B cell (primary cell): ENCODE measurements at regions not wholly inside any gene's neighbourhood (a gene's known extent, or its start where the extent isn't known, plus 50 kb on each side); places are given as distances from the start of the nearest gene placed in this dataset.

Source experiments
- ATAC-seq: fragments of 200-7000 bp; cut with Tn5 transposase; one replicate; pipeline ENCODE4 v1.10.0; 2021; ENCODE audit warnings: low read depth, mild to moderate bottlenecking, moderate number of reproducible peaks, moderate library complexity
- CTCF ChIA-PET: fragments of 350-600 bp; sonication (Branson Sonifier 250); formaldehyde crosslinking; loops from one replicate; lab custom pipeline; 2021; ENCODE audit warnings: antibody characterized with exemption, inconsistent platforms; lab: Charles Lee
- POLR2A ChIA-PET: fragments of 350-600 bp; sonication (Branson Sonifier 250); formaldehyde crosslinking; loops from one replicate; lab custom pipeline; 2021; ENCODE audit warnings: antibody characterized with exemption; lab: Charles Lee
- DNase-seq: peaks from one replicate; pipeline ENCODE4 v3.0.0; 2013
- H2AFZ ChIP-seq: 2 replicates; pipeline ENCODE4 v1.6.1; 2012; ENCODE audit warnings: mild to moderate bottlenecking, low read depth, low read length; ENCODE audit not compliant: insufficient read depth, poor library complexity, severe bottlenecking
- H3K27ac ChIP-seq, 2 donors: 1 replicate in 1 of 2; 2 replicates in 1 of 2; pipeline ENCODE4 v1.5.1; 2012 to 2013; ENCODE audit warnings: low read length in 2 of 2, mild to moderate bottlenecking in 2 of 2, moderate library complexity in 1 of 2
- H3K27me3 ChIP-seq, 4 experiments: fragments of 200-600 bp in 1 of 4; sonication (generic) in 1 of 4; replicated peaks in 1 of 4; 1 replicate in 2 of 4; 2 replicates in 2 of 4; pipeline versions ENCODE4 v1.6.1 to v1.7.0; 2013 to 2016; ENCODE audit warnings: low read length in 3 of 4, mild to moderate bottlenecking in 2 of 4, mixed read lengths in 1 of 4, moderate library complexity in 1 of 4; ENCODE audit not compliant: insufficient read depth in 4 of 4, control insufficient read depth in 3 of 4; ENCODE audit errors: control extremely low read depth in 1 of 4
- H3K36me3 ChIP-seq, 2 experiments: replicated peaks in 1 of 2; 1 replicate in 1 of 2; 2 replicates in 1 of 2; pipeline versions ENCODE4 v1.6.1 to v1.7.1; 2013; ENCODE audit warnings: low read length in 1 of 2; ENCODE audit not compliant: insufficient read depth in 2 of 2, control insufficient read depth in 1 of 2; ENCODE audit errors: control extremely low read depth in 1 of 2, extremely low read depth in 1 of 2
- H3K4me1 ChIP-seq, 2 donors: fragments of 200-600 bp in 1 of 2; sonication (generic) in 1 of 2; 1 replicate in 1 of 2; 2 replicates in 1 of 2; pipeline versions ENCODE4 v1.5.1 to v1.6.1; 2013 to 2017; ENCODE audit warnings: low read length in 2 of 2; ENCODE audit not compliant: control insufficient read depth in 2 of 2, insufficient read depth in 2 of 2
- H3K4me2 ChIP-seq: replicated peaks from 2 replicates; pipeline ENCODE3; 2012; ENCODE audit warnings: mild to moderate bottlenecking, low read depth, low read length; ENCODE audit not compliant: poor library complexity, severe bottlenecking
- H3K4me3 ChIP-seq, 5 experiments: fragments of 200-600 bp in 1 of 5; sonication (generic) in 1 of 5; 1 replicate in 3 of 5; 2 replicates in 2 of 5; pipeline versions ENCODE4 v1.5.1 to v1.7.0; 2011 to 2016; ENCODE audit warnings: low read length in 4 of 5, mild to moderate bottlenecking in 4 of 5, low read depth in 2 of 5, control low read depth in 1 of 5, moderate library complexity in 1 of 5; ENCODE audit not compliant: insufficient read depth in 1 of 5; ENCODE audit errors: control extremely low read depth in 1 of 5, extremely low read depth in 1 of 5
- H3K79me2 ChIP-seq: fragments of 200-600 bp; sonication (generic); one replicate; pipeline ENCODE4 v1.6.0; 2016; ENCODE audit warnings: low read length; ENCODE audit not compliant: control insufficient read depth, insufficient read depth
- H3K9ac ChIP-seq: fragments of 200-600 bp; sonication (generic); 2 replicates; pipeline ENCODE4 v1.6.1; 2017; ENCODE audit warnings: mild to moderate bottlenecking, low read length, moderate library complexity
- H3K9me3 ChIP-seq, 3 donors: one replicate each; pipeline versions ENCODE4 v1.6.1 to v1.7.1; 2013; ENCODE audit warnings: low read length in 2 of 3; ENCODE audit not compliant: control insufficient read depth in 2 of 3, insufficient read depth in 1 of 3; ENCODE audit errors: control extremely low read depth in 1 of 3
- H4K20me1 ChIP-seq: 2 replicates; pipeline ENCODE4 v1.6.0; 2012; ENCODE audit warnings: mild to moderate bottlenecking, low read length; ENCODE audit not compliant: insufficient read depth, control insufficient read depth, poor library complexity, severe bottlenecking
- H3K27ac Mint-ChIP-seq: one replicate; pipeline ENCODE4 v1.8.0; 2021; ENCODE audit warnings: mixed read lengths
- H3K27me3 Mint-ChIP-seq: one replicate; pipeline ENCODE4 v1.8.0; 2021; ENCODE audit warnings: mixed read lengths
- H3K4me1 Mint-ChIP-seq: one replicate; pipeline ENCODE4 v1.8.0; 2021; ENCODE audit warnings: mixed read lengths
- H3K4me3 Mint-ChIP-seq: one replicate; pipeline ENCODE4 v1.8.0; 2021; ENCODE audit warnings: mixed read lengths
- H3K9me3 Mint-ChIP-seq: one replicate; pipeline ENCODE4 v1.8.0; 2022; ENCODE audit warnings: mixed read lengths; ENCODE audit not compliant: insufficient read depth
- EZH2 ChIP-seq: IDR thresholded peaks from 2 replicates; pipeline ENCODE4 v1.6.1; 2012; ENCODE audit warnings: borderline replicate concordance, low read depth, mild to moderate bottlenecking, moderate library complexity, low read length; ENCODE audit not compliant: insufficient read depth, poor library complexity, severe bottlenecking
- WGBS: methylation state at CpG from one replicate; pipeline ENCODE4 v1.1.5; 2013; ENCODE audit warnings: missing lambda C conversion rate; ENCODE audit not compliant: insufficient coverage; 5-methylcytosine and 5-hydroxymethylcytosine counted together
- intact Hi-C: fragments of 100-400 bp; cut with micrococcal nuclease; formaldehyde crosslinking; loops from one replicate; pipeline ENCODE4 v1.10.0; 2022
- TF ChIP-seq, protein P1 (sequence below): fragments of 200-600 bp; IDR thresholded peaks from one replicate; pipeline ENCODE4 v1.8.0; 2022; ENCODE audit warnings: antibody characterized with exemption, mild to moderate bottlenecking

- intact Hi-C loops: no loop called here
- no peak overlapping the region for H3K4me3 Mint-ChIP-seq
- no peak overlapping the region for H3K9ac ChIP-seq
- no peaks in the 10 kb centered on the region for H3K9me3 ChIP-seq
- H2AFZ ChIP-seq: no peak overlapping the region
- no peaks in the 10 kb centered on the region for H3K36me3 ChIP-seq
- H3K27me3 ChIP-seq: no peaks in the 10 kb centered on the region
- TF ChIP-seq EZH2: no peak
- TF ChIP-seq, protein P1, sequence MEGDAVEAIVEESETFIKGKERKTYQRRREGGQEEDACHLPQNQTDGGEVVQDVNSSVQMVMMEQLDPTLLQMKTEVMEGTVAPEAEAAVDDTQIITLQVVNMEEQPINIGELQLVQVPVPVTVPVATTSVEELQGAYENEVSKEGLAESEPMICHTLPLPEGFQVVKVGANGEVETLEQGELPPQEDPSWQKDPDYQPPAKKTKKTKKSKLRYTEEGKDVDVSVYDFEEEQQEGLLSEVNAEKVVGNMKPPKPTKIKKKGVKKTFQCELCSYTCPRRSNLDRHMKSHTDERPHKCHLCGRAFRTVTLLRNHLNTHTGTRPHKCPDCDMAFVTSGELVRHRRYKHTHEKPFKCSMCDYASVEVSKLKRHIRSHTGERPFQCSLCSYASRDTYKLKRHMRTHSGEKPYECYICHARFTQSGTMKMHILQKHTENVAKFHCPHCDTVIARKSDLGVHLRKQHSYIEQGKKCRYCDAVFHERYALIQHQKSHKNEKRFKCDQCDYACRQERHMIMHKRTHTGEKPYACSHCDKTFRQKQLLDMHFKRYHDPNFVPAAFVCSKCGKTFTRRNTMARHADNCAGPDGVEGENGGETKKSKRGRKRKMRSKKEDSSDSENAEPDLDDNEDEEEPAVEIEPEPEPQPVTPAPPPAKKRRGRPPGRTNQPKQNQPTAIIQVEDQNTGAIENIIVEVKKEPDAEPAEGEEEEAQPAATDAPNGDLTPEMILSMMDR: no peak
- no peaks in the 10 kb centered on the region for H3K4me1 ChIP-seq
- ChIA-PET POLR2A (no interaction called here), CTCF (no interaction called here)
- no peak for DNase-seq
- no peaks in the 10 kb centered on the region for H4K20me1 ChIP-seq
- H3K27ac ChIP-seq: no peak overlapping the region
- H3K4me3 ChIP-seq: no peak overlapping the region
- H3K27ac Mint-ChIP-seq: no peak overlapping the region
- H3K4me1 Mint-ChIP-seq: no peaks in the 10 kb centered on the region
- H3K4me2 ChIP-seq: no peak overlapping the region
- WGBS: no CpG with 5 or more reads among the region's 1 CpG
- no peaks in the 10 kb centered on the region for H3K79me2 ChIP-seq
- H3K27me3 Mint-ChIP-seq: no peaks in the 10 kb centered on the region
- H3K9me3 Mint-ChIP-seq: no peaks in the 10 kb centered on the region
- ATAC-seq: no peak
Observed at GRCh38 chr15:37616215-37616614, 318.2 kb upstream of the TMCO5A start.

DNA sequence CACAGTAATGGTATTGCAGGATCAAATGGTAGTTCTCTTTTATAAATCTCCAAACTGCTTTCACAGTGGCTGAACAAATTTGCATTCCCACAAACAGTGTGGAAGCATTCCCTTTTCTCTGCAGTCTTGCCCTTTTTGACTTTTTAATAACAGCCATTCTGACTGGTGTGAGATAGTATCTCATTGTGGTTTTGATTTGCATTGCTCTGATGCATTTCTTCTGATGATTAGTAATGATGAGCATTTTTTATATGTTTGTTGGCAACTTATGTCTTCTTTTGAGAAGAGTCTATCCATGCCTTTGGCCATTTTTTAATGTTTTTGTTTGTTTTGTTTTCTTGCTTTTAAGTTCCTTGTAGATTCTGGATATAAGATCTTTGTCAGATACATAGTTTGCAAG lies 316.1 kb upstream of the TMCO5A start:
- POLR2A ChIA-PET: no interaction called here
- Histone ChIP-seq H3K9me3 (no peaks in the 10 kb centered on the region), H3K79me2 (no peaks in the 10 kb centered on the region), H3K27ac (no peak overlapping the region), H3K36me3 (no peaks in the 10 kb centered on the region), H3K4me1 (no peaks in the 10 kb centered on the region), H2AFZ (no peak overlapping the region), H3K4me3 (no peak overlapping the region), H3K27me3 (no peaks in the 10 kb centered on the region), H3K9ac (no peak overlapping the region), H4K20me1 (no peaks in the 10 kb centered on the region), H3K4me2 (no peak overlapping the region)
- Mint-ChIP-seq H3K27me3 (no peaks in the 10 kb centered on the region), H3K27ac (no peak overlapping the region), H3K4me3 (no peak overlapping the region), H3K4me1 (no peaks in the 10 kb centered on the region), H3K9me3 (no peaks in the 10 kb centered on the region)
- no peak for ATAC-seq
- no peak for DNase-seq
- intact Hi-C loops: no loop called here
- CTCF ChIA-PET: no interaction called here
- no peak for TF ChIP-seq EZH2
- TF ChIP-seq, protein P1: no peak
